Kidney glomerular epithelial cell (primary cell): ENCODE measurements at regions not wholly inside any gene's neighbourhood (a gene's known extent, or its start where the extent isn't known, plus 50 kb on each side); places are given as distances from the start of the nearest gene placed in this dataset.

Experiments used
- DNase-seq: peaks from one replicate; lab custom pipeline; 2025; lab: John Stamatoyannopoulos, UW

DNA sequence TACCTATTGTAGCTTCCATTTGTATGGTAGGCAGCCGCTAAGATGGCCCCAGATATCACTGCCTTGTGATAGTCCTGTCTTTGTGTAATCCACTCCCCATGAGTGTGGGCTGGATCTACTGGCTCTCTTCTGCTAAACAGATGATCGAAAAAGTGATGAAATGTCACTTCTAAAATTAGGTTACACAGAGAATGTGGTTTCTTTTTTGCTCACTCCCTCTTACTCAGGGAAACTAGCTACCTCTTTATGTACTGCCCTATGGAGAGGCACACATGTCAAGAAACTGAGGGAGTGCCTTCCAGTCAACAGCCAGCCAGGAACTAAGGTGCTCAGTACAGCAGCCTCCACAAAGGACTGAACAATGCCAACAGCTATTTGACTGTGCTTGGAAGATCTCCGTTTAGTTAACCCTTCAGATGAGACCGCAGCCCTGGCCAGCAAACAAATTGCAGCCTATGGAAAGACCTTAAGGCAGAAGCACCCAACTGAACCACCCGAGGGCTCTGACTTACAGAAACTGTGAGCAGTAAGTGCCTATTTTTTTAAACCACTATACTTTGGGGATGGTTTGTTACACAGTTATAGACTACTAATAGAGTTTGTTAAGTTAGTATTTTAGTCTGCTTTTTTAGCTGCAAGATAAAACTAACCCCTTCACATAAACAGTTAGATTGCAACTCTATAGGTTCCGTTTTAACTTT is 113.2 kb upstream of the MAF start:
- no peak for DNase-seq

DNA sequence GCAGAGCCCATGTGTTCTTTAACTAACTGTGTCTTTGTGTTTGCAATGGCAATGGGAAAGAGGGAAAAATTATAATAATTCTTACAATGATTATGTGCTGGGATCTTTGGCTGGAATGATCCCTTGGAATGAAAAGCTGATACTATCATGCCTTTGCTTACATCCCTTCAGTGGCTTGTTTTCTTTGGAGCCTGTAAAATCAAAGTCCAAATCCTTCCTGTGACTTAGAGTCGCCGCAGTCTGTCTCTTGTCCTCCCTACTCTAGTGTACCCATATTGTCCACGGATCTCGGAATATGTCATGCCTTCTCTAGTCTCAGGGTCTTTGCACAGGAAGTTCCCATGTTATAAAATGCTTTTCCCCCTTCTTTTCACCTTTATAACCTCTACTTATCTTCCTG is 111.7 kb upstream of the MAF start:
- DNase-seq = no peak

DNA sequence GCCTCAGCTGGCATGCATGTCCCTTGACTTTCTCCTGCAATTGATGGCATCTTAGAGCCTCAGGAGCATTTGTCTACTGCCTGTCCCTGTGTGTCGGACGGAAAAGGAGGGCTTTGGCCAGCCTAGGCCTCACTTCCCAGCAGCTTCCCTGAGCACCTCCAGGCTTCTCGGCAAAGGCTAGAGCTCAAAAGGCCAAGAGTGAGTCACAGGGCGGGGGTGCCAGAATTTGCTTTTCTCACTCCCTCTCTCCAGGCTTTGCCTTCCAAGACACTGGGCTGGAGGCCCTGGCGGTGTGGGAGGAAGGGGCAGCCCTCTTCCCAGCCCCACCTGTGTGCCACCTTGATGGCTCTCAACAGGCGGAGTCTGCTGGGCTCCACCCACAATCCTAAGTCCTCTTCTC is 107.3 kb upstream of the MAF start:
- DNase-seq = no peak

DNA sequence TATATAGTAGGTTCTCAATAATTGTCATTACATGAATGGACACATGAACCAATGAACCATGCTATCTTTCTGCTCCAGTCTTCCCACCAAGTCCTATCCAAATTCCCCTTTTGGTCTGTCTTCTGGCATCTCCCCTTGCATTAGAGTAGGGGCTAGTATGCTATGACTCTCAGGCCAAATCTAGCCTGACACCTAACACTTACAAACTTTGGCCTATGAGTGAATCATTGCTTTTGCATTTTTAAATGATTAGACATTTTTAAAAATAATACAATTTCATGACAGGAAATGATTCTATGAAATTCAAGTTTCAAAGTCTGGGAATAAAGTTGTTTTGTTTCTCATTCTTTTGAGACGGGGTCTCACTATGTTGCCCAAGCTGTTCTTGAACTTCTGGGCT is 102.5 kb upstream of the MAF start:
- no peak for DNase-seq

DNA sequence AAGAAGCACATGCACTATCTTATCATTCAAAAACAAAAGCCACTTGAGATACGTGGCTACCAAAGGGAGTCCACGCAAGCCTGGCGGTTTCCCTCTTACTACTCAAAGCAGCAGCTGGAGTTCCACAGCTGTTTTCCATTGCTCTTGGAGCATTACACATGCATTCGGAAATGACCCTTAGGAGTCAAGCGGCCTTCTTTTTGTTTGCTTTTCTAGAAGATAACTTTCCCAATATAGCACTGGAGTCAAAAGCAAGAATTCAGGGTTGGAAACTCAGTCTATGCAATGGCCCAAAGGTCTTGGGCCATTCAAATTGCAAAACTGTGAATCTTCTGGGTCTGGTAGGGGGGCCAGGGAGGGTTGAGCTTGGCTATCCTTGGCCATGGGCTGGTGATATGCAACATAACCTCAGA is 97.8 kb upstream of the MAF start:
- no peak for DNase-seq

DNA sequence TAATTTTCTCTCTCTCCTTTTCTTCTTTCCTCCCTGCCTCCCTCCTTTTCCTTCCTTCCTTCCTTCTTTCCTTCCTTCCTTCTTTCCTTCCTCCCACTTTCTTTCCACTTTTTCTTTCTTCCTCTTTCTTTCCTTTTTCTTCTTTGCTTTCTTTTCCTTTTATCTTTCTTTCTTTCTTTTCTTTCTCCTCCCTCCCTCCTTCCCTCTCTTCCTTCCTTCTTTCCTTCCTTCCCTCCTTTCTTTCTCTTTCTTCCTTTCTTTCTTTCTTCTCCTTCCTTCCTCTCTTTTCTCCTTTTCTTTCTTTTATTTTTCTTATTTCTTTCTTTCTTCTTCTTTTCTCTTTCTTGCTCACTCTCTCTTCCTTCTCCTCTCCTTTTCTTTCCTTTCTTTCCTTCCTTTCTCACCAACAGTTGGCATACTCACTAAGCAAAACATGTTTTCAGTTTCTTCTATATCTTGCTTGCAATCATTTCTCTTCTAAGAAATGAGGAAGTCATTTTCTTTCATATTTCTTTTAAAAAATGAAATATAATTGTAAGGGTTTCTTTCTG is 97.1 kb upstream of the MAF start:
- no peak for DNase-seq

DNA sequence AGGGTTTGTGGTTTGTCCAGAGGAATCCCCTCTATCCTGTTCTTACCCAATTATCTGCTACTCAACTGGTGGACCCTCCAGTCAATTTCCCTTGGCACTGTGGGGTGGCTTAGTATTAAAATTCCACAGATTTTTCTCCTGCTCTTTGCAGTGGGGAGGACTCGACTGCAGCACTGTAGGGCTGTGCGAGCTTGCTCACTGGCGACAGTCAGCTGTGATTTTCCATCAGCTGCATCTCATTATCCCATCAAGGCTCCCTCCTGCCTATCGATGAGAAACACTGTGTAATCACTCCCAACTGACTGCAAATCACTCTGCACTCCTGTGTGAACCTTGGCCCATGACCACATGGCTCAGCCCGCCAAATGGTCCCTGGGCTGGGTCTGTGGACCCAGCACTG is 90.5 kb upstream of the MAF start:
- DNase-seq = no peak

DNA sequence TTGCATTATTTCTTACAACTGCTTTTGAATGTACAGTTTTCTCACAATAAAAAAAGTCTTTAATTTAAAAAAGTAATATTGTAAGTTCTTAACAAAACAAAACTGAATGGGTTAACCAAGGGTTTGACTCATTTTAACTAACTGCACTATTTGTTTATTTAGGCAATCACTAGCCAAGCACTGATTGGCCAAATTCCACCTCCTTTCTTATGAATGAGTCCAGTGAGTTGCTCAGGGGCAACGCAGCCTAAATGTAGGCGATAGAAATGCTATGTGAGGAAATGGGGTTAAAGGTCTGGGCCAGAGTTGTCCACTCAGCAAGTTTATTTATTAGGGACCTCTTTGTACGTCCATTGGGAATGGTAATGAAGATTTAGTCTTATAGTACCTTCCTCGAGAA is 89.6 kb upstream of the MAF start:
- no peak for DNase-seq

DNA sequence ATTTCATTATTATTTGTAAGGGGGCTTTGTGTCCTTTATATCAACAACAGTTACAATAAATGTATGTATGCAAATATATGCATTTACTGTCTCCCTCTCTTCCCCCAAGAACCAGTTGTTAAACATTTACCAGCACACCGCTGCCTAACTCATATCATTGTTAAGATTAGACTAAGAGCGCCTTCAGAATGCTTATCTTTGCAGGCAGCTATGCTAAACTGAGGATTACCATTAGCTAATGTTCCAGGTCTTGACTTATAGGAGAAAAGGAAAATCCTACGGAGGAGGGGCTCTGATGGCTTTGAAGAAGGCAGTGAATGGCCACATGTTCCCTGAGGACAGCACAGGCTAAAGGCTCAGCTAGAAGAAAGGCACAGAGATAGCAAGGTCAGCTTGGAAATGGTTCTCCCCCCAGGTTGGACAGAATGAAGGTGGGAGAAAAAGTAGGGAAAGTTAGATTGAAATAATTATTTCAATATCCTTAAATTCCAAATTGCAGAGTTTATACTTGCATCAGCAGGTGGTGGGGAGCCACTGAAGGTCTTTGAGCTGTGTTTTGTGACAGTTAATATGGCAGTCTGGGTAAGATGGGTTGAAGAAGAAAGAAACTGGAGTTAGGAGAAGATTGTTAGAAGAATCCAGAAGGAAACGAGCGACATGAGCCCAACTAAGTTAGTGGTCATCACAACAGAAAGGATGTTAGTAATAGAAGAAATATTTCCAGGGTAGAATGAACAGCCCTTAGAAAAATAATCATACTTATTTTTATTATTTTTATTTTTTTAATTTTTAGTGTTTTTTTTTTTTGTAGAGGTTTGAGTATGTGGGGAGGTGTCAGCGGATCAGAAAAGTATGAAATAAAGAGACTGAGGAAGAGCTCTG is 87.0 kb upstream of the MAF start:
- no peak for DNase-seq

DNA sequence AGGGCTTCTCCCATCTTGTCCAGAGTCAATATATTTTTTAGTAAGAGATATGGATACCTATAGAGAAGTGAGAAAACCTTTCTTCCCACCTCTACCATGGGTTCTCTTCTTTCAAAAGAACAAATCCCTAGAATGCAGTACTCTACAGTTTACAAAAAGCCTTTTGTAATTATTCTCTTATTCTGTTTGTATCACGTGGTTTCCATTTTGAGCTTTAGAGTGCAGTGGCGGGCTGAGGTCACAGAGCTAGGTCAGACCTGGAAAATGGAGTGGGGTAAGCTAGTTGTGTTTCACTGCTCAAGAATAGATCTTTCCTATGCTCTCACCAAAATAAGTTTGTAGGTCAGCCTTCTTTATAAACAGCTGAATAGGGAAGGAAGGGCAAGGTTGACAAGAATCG is 85.3 kb upstream of the MAF start:
- DNase-seq = no peak

DNA sequence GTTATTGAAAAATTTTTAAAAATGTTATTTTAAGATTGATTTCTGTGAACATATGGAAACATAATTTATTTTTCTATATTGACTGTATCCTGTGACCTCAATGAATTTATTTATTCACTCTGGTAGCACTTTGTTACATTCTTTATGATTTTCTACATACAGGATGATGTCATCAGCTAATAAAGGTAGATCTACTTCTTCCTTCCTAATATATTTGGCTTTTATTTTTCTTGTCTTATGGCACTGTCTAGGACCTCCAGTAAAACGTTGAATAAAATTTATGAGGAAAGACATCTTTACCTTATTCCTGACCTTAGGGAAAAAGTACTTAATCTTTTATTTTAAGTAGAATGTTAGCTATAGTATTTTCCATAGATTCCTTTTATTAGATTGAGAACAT is 78.8 kb upstream of the MAF start:
- DNase-seq = no peak

DNA sequence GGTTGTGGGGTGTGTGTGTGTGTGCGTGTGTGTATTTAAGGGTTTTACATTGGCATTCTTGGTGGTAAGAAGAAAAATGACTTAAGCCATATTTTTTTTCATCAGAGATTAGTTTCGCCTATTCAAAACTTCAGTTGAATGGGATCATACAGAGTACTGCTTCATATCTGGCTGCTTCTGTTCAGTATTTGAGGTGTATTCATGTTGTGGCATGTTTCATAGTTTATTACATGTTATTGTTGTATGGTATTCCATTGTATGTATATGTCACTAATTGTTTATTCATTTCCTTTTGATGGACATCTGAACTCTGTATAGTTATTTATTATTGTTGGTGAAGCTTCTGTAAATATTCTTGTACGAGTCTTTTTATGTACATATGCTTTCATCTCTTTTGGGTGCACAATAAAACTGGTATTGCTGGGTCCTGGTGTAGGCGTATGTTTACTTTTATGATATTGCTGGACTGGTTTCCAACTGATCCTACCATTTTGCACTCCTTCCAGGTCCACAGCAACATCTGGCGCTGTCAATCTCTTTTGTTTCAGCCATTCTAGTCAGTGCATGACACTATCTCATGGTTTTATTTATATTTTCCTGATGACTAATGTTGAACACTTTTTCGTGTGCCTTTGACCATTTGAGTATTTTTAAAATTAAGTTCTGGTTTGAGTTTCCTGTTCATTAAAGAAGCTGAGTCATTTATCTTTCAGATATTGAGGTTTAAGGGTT is 77.4 kb upstream of the MAF start:
- no peak for DNase-seq

DNA sequence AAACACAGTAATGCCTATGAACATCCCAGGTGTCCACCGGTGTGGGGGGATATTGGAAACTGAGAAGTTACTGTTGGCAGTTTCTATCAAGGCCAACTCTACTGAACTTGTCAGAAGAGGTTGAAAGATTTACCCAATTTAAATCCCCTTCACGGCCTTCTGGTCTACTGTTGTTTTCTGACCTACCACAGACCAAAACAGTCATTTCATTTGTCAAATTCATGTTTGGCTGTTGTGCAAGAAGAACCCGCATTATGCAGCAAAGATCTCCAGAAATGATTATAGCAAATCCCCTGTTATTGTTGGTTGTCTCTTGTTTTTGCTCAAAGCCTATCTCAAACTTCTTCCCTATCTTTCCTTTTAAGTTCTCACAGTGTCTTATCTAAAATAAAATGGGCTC is 73.1 kb upstream of the MAF start:
- DNase-seq = no peak

DNA sequence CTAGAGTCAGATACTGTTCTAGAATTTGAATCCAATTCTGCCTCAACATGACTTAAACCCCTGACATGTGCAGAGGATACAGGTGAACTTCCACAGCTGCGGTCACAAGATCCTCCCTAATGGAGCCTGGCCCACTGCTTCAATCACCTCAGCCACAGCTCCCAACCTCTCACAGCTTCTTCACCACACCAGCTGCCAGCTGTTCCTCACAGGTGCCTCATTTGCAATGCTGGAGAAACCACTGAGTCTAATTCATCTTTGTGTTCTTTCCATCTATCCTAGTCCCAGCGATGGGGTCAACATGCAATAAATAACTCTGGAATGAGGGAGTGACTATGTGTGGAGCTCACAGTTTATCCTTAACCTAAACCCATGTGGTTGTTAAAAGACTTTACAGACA is 72.0 kb upstream of the MAF start:
- no peak for DNase-seq

DNA sequence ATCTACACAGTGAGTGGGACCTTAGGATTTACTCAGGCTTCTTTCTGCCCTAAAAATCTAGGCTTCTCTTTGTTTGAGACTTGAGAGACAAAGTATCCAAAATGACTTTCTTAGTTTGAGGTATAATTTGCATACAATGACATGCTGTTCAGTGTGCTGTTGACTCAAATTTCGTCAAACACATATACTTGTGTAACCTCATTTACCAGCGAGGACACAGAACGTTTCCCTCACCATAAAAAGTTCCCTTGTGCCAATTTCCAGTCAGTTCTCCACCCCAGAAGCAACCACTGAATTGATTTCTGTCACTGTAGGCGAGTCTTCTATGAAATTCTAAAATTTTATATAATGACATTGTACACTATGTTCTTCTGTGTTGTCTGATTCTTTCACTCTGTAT is 68.0 kb upstream of the MAF start:
- no peak for DNase-seq

DNA sequence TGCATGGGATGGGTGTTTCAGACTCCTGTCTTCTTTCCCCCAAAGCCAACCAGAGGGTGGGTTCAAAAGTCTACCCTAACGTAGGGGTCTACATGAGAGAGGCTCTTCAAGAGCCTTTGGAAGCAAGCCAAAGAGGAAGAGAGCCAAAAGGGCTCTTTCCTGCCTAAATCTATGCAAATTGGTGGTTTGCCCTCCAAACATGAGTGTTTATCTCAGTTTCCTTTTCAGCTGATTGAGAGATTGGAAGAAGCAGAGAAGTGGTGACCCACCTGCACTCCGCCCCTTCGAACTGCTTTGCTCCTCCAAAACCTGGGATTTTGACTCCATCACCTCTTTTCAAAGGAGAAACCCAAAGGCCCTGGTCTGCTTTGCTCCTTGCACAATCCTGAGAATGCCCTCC is 65.4 kb upstream of the MAF start:
- no peak for DNase-seq

DNA sequence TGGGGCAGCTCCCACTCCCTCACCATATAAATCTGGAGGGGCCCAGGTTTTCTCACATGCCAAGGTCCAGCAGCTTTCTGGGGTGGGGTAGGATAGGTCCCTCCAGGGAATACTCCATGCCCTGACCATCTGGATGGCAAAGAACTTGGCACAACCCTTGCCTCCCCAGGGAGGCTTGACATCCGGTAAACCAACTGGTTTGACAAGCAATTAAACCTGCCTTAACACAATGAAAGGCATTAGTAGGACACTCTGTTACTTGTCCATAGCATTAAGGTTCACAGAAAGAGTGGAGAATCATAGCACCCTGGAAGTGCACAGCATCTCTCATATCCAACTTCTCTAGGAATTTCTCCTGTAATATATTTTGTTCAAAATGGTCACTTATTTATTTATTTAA is 63.9 kb upstream of the MAF start:
- no peak for DNase-seq

DNA sequence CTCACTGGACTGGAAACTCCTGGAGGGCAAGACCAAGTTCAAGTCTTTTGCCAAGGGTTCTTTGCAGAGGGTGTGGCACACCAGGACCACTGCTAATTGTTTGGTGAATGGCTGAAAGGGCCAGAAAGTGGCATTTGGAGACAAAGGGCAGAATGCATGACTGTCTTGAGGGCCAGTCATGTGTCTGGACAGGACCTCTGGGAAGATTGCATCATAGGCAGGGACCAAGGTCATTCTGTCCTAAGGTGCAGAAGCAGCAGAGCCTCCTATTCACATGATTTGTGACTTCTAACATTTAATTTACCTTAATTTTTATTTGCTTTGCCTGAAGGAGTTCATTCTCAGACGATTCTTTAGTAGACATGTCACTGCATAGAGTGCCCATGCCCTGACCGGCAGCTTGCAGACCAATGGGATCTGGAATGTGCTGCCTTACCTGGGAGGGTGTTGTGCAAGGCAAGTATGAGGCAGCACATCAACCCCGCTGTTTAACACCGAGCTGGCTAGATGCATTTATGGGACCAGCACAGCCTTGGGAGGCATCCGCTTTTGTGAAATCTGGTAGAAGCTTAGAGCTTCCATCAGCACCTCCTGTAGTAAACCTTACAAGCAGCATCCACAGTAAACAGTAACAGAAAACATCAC is 62.3 kb upstream of the MAF start:
- DNase-seq = no peak

DNA sequence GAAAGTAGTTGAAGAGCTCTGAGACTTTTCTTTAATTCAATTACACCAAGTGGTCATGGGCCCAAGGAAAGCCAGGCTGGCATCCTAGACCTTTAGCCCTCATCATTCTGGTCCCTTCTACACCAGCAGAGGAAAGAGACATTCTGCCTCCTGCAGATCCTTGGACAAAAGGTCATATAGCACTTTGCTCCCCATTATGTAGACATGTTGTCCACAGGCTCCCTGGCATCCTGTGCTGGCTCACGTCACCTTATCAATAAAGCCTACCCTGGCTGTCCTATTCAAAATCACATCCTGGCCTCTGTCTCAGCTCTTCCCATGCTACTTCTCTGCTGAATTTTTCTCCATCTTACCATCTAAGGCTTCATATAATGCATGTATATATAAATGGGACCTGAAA is 61.6 kb upstream of the MAF start:
- DNase-seq = no peak

DNA sequence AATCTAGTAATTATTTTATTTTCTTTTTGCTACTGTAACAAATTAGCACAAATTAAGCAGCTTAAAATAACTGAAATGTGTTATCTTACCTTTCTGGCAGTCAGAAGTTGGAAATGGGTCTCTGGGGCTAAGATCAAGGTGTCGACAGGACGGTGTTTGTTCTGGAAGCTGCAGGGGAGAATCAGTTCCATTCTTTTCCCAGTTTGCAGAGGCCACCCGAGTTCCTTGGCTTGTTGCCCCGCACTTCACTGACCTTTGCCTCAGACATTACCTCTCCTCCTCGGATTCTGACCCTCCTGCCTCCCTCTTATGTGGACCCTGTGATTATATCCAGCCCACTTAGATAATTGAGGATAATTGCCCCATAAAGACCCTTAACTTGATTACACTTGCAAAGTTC is 61.0 kb upstream of the MAF start:
- DNase-seq = no peak

DNA sequence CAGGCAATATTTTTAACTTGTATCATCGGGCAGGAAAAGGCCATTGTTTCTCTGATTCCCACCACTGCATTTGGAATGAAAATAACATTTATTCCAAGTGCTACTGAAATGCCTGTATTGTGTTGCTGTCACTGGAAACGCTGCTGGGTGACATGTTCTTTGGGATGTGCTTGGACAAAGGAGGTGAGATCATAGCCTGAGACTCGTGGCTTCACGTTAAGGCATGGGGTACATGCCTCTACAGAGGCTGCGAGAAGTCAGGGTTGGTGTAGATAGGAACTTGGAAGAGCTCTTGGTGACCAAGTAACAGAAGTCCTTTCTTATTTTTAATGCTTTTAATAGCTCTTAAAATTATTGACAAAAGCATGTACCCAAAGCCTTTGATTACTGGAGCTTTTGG is 58.8 kb upstream of the MAF start:
- DNase-seq = no peak

DNA sequence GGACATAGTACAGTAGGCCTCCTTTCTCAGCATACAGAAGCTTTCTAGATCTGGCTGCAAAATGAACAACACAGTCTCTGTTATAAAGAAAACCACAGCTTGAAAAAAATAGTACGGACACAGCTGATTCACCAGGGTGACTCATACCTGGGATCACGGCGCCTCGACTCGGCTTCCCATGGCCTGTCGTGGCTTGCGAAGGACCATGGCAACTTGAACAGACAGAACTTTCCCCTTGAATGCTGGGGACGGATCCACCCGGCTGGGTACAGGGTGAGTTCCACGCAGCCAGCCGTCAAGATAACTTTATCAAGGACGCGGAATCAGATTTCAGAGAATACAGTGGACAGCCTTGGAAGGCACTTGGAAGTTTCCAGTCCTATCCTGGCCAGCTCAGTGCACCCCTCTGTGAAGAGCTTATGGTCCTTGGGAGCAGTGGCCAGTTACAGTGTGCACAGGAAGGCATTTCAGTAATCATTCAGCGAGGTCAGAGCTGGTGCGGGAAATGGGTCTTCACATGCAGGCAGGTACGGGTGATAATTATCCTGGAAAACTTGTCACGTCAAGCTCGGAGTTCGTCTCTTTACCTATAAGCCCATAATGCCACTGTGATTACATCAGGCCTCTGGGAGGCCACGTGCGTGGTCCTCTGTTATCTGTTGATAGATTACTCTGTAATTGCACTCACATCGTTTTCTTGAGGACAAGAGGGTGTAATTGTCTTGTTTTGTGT is 57.9 kb upstream of the MAF start:
- DNase-seq = peak; percentile 57
